EH (cell line): ENCODE measurements at regions not wholly inside any gene's neighbourhood (a gene's known extent, or its start where the extent isn't known, plus 50 kb on each side); places are given as distances from the start of the nearest gene placed in this dataset.
A peak's percentile ranks its signal among the peaks of the same experiment; 100 is the strongest.
"Not testable (repeated sequence)": the region's sequence is repeated elsewhere in the genome, so short reads cannot be mapped to it uniquely, and the experiment has no call there.

ENCODE experiments used
- DNase-seq: peaks from one replicate; pipeline ENCODE4 v3.0.0-alpha.2; 2015; ENCODE audit warnings: low read depth

DNA sequence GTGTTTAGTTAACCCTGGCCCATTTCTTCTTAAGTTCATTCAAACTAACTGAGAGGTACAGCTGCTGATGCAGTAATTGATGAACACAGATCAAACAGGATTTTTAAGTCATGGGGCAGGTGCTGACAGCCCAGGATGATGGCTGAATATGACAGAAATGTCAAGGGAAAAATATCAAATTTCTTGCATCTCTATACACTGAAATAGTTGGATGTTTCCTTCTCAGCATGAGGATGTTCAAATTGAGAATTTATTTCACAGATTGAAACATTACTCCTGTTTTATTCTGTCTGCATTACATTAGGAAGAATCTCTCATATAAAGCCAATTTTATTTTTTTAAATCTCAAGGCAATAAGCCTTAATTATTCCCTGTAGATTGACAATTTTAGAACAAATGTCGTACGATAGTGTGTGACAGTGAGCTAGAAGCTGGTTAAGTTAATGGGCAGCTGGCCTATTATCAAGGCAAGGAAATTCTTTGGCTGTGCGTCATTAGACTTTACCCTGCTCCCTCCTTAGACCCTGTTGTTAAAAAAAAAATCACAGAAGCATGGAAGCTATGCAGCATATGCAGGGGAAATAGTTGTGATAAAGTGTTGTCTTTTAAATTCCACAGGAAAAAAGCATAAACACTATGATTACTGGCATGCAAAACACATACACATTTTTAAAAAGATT lies 183.8 kb upstream of the KCNMB2 start:
- peak; percentile 95 for DNase-seq

DNA sequence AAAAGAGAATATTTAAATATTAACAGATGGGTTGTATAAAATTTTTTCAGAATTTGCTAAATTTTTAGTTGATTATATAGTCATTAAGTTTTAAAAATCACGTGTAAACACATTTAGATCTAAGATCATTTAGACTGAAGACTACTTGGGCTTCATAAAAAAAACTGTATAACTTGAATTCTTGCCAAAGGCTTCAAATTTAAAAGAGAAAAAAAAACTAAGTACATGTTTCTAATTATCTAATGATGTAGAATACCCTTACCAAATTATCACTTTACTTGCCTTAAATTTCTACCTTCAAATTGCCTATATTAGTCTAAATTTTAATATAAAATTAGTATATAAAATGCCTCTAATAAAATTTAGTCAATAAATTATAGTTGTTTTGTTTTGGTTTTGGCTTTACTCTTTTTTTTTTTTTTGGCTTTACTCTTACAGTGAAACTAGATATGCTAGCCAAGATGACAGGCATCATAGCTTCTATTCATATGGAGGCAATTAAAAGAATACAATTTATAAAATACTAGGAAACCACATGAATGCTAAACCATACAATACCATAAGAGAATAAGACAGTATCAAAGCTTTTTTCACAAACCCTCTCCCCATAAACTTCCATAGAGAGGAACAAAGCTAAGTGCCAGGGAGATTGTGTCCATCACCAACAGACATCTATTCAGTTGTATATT lies 183.1 kb upstream of the KCNMB2 start:
- DNase-seq = peak; percentile 62

DNA sequence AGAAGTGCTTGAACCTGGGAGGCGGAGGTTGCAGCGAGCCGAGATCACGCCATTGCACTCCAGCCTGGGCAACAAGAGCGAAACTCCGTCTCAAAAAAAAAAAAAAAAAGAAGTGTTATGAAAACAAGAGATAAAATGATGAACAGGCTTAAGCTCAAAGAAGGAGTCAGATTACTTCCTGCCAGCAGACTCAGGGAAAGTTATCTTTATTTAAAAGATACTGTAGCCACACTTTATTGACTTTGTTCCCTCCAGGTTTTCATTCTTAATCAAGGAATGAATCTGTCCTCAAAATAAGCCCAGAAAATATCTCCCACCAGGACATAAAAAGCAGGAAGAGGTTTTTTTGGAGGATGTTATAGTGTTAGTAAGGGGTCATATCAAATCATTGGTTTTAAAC lies 176.5 kb upstream of the KCNMB2 start:
- peak; percentile 38 for DNase-seq

DNA sequence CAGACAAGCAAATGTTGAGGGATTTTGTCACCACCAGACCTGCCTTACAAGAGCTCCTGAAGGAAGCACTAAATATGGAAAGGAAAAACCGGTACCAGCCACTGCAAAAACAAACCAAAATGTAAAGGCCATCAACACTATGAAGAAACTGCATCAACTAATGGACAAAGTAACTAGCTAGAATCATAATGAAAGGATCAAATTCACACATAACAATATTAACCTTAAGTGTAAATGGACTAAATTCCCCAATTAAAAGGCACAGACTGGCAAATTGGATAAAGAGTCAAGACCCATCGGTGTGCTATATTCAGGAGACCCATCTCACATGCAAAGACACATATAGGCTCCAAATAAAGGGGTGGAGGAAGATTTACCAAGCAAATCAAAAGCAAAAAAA lies 173.2 kb upstream of the KCNMB2 start:
- not testable (repeated sequence) for DNase-seq

DNA sequence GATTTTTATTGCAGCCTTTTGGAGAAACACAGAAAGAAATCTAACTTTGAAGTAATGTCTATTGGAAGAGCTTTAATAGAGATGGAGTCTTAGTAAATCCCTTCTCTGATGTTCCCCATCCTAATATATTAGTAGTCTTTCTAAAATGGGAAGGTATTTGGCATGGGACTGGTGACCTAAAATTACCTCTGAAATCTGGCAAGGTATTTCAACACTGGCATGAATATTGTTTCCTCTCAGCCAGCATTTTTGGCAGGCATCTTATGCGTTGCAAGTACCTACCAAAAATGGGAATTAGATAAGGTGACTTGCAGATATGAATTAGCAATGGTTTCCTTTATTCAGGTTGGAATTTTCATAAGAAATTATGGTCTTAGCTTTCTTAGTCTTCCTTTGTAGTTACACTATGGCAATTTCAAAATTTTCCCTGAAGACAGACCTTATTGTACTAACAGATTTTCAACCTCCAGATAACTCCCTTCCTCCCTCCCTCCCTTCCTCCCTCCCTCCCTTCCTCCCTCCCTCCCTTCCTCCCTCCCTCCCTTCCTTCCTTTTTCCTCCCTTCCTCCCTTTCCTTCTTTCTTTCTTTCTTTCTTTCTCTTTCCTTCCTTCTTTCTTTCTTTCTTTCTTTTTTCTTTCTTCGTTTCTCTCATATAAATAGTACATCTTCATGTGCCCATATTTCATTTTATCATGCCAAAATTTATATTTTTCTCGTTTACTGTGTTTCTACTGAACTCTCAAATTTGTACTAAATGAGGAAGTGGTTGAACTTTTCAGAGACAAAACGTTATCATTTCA lies 168.2 kb upstream of the KCNMB2 start:
- DNase-seq = no peak

DNA sequence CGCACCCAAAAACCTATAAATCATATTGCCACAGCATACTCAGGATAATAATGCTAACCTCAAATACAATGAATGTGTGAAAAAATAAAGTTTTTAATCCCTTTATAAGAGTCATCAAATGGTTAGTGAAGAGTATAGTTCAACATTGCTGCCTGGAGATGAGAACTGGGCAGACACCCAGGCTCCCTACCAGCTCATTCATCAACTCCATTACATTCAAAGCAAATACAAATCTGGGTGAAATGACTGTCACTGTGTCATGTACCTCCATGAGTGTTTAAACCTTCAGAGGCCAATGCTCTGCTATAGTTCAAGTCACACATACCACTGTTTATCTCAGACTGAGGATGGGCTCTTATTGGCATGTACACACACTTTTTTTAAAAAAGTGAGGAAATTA lies 167.2 kb upstream of the KCNMB2 start:
- no peak for DNase-seq

DNA sequence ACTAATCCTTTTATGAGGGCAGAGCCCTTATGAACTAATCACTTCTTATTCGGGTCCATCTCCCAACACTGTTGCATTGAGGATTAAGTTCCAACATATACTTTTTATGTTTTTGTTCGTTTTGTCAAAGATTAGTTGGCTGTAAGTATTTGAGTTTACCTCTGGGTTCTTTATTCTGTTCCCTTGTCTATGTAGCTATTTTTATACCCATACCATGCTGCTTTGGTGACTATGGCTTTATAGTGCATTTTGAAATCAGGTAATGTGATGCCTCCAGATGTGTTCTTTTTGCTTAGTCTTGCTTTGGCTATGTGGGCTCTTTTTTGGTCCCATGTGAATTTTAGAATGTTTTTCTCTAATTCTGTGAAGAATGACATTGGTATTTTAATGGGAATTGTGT lies 166.4 kb upstream of the KCNMB2 start:
- no peak for DNase-seq

DNA sequence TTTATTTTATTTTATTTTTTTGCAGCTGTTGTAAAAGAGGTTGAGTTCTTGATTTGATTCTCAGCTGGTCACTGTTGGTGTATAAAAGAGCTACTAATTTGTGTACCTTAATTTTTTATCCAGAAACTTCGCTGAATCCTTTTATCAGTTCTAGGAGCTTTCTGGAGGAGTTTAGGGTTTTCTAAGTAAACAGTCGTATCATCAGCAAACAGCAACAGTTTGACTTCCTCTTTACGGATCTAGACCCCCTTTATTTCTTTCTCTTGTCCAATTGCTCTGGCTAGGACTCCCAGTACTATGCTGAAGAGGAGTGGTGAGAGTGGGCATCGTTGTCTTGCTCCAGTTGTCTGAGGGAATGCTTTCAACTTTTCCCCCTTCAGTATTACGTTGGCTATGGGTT lies 165.8 kb upstream of the KCNMB2 start:
- no peak for DNase-seq

DNA sequence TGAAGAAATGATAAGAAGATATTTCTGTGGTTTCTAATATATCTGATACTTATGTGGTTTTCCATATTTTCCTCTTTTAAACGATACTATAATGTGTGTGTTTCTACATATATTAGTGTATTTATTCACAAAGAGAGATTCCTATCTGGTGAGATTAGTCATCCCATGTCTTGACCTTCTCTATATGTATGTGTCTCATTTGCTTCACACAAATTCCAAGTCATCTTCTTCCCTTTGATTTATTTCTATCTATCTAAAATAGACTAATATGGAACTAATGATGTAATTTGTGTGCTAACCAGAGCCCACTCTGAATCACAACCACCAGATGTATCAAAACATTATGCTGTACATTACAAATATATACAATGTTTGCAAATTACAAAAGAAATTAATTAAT lies 154.7 kb upstream of the KCNMB2 start:
- DNase-seq = peak; percentile 81

DNA sequence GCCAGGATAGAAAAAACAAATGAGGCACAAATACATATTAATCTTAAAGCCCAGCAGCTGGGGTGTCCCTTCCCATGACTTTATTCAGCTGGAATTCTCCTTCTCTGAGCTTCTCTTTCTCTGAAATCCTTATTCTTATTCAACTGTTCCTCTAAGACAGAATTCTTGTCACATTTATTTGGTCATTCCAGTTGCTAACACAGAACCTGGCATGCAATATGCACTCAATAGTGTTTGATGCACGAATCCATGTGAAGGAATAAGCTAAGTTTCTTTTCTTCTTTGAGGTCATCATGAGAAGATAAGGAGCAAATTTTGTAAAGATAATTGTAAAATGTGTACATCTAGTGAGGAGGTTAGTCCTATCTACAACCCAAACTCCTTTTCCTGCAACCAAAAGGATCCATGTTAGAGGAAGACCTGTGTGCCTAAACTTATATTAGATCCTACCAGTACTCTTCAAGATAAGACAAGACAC lies 154.2 kb upstream of the KCNMB2 start:
- DNase-seq = peak; percentile 64

DNA sequence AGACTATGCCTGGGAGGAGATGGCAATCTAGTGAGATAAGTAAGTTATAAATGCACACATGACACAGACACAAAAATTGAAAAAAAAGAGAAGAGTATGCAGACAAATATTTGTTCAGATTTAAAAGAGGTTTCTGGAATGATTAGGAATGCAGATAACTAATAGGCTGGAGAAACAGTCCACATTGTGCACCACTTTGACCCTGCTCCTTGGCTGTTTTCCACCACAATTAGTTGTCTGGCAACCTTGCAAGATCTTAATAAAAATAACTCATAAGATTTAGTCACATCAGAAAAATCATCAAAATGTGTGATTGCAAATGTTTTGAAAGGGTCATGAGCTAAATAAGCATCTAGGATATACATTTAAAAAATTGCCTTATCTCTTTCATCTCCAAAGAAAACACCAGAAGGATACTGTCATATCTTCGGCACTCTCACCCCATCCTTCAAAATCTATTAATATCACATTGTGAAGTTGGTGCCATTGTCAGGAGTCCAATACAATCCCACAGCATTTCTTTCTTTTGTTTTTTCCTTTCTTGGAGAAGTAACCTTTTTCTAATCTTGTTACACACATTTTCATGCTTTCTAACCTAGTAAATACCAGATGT lies 153.7 kb upstream of the KCNMB2 start:
- DNase-seq = peak; percentile 99

DNA sequence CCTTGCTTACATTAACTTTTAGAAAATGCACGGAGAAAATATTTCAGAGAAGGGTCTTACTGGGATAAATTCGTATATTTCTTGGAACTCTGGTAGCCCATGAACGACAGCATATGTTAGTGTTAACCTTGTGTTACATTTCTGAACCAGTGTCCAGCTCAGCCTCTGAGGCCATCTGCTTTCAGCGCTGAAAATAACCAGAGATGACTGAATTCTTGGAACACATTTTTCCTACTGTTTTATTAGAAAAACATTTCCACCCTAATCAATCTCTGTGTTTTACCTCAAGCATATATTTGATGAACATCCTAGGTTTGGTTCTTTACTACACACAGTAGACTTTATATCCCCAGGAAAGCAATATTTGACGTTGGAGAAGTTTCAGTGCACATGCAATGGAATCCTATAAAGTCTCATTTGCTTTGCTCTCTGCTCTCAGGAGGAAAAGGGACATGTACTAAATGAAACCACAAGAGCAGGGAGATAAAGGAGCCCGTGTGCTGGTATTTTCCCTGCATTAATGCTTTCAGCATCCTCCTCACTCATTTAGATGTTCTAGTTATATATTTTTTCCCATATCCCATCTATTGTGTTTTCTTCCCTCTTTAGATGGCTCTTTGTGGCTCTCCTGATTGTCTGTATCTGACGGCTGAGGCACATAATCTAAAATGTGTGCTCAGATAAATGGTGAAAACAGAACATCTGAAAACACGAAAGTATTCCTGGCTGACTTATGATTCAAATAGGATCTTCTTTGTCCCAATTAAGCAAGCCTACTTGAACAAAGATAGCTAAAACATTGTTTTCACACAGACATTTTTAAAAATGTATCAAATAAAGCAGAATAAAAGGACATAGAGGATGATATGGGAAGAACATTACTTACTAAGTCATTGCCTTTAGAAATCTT lies 151.7 kb upstream of the KCNMB2 start:
- no peak for DNase-seq

DNA sequence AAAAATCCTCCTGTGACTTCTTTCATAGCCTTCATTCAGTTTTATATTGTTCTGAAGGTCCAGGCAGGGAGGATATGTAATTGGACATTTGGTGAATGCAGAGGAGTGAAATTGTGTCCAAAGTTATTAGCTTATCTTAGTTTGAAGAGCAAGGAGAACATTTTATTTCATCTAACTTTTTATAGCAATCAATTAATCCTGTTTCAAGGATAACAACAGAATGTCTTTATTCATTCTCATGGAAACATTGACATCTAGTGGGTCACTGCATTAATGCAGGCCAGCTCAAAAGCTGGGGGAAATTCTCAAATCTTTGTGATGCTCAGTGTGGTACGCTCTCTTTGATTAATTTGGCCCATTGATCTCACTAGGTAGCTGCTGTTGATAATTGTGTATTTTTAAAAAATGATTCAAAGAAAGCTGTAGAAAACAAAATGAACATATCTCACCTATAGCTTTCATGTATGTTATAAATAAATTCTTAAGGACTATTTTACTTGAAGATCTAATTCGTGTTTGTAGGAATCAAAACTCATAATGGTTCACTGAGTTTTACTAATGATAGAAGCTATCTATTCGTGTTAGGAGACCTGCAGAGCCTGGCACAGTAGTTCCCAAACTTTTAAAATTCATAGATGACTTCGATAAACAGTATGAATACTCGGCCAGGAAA lies 150.8 kb upstream of the KCNMB2 start:
- DNase-seq = peak; percentile 60

DNA sequence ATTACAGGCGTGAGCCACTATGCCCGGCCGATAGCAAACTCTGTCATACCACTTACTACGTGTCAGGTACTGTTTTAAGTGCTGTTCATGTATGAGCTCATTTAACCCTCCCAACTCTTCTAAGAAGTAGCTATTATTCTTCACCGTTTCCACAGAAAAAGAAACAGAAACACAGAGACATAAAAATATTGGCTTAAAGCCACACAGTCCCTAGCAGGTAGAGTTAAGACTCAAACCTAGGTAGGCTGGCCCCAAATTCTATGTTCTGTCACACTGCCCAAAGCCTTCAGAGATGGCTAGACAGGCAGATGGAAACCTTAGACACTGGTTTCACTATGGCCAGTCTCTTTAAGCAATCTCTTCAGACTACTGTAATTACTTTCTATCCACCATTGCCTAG lies 149.8 kb upstream of the KCNMB2 start:
- DNase-seq = no peak

DNA sequence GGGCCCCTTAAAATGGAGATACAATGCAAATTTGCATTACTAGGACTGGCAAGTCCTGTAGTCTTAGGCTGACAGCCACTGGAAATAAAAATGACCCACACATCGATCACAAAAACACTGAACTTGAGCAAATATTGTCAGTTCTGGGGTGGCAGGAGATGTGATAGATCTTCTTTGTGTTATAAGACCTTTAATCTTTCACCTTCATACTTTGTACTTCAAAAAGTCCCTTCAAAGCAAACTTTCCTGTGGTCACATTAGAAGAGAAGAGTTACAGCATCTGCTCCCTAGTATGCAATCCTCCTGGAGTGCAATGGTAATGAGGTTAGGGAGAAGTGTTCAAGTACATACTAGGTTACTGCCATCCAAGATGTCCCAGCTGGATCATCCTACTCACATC lies 149.4 kb upstream of the KCNMB2 start:
- DNase-seq = no peak

DNA sequence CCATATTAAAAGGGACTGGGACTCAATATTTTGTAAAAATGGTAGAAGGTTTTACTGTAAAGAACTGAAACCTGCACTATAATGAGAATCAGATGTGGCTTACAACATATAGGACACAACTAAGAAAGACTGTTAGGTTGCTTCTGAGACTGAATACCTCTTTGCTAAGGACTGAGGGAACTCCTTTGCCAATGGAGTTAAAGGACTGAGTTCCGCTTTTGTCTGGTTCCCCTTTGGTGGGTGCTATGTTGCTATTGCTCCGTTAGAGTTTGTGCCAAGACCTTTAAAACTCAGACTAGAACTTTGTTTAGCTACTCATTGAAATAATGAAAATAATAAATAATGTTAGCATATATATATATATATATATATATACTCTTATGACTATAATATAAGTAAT lies 147.8 kb upstream of the KCNMB2 start:
- no peak for DNase-seq

DNA sequence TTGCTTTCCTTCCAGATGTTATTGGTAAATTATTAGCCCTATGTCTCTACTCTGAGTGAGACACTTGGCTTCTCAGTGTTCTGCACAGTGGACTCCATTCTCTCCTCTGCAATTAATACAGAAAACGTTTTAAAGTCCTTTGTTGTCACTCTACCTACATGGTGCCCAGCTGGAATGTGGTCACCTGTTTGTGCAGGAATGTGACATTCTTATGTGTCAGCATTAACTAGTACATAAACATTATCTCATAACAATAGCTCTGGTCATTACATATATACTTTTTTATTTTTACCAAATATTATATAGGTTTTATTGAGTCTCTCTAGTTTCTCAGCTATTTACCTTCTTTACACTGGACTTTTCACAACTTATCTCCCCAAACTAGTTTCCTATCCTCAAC lies 147.0 kb upstream of the KCNMB2 start:
- DNase-seq = no peak

DNA sequence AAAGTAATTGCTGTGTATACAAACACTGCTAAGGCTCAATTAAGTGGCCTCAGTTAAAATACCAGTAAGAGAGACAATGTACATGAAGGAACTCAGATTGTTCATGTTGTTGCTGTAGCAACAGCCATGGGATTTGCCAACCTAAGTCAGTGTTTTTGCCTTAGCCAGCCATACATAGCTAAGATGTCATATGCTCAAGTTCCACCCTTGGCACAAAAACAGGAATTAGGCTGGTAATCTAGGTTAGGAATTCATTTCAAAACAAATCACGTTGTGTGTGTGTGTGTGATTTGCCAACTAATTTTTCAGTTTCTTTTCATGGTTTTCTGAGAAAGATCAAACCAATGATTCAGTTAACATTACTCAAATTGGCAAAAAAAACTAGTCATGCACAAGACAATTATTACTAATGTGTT lies 143.7 kb upstream of the KCNMB2 start:
- DNase-seq = peak; percentile 76

DNA sequence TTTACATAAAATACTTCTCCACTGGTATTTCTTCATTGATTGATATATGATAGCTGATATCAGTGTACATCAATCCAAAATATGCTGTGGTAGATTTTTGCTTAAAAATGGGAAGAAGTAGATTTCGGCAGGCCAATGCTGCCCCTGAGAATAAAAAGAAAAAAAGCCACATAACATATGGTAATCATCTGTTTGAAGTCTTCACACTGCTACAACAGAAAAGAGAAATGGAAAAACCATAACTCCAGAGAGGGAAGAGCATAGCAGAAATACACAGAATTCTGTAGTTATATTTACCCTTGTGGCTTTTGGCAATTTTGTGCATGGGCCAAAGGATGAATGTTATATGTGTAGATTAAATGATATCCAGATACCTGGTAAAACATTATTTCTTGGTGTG lies 143.1 kb upstream of the KCNMB2 start:
- no peak for DNase-seq

DNA sequence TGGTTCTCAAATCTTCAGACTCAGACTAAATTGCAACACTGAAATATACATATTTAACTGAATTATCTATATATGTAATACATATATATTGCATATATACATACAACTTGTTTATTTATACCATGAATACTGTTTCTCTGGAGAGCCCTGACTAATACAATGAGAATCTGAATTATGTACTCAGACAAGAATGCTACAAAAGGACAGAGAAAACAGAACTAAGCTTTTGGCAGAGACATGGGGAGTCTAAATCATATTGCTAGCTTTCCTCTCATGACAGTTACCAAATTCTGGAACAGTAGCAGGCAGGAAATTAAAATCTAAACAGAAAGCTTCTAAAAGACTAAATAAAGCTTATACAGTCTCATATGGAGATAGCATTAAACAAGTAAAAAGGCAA lies 142.4 kb upstream of the KCNMB2 start:
- DNase-seq = peak; percentile 90

DNA sequence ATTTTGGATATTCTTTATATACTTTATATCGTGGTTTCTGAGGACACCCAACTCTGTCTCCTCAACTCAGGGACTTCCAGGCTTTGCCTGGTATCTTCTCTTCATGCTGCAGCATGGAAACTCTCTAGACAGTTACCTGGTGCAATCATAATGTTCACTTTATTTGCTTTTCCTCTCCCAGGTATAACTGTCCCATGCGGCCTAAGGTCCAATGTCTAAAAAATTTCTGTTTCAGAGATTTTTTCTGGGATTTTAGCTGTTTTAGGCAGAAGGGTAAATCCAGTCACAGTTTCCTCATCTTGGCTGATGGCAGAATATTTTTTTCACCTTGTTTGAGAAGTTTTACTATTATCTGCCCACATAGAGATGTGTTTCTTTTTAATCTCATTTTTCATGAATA lies 139.9 kb upstream of the KCNMB2 start:
- DNase-seq = no peak
